Panc1 (cell line): ENCODE measurements at regions not wholly inside any gene's neighbourhood (a gene's known extent, or its start where the extent isn't known, plus 50 kb on each side); places are given as distances from the start of the nearest gene placed in this dataset.

ENCODE experiments used
- ATAC-seq: fragments of 200-7000 bp; cut with Tn5 transposase; 2 replicates; pipeline ENCODE4 v1.9.1; 2020; ENCODE audit warnings: mild to moderate bottlenecking, moderate library complexity
- BruUV-seq: library from RNA; stranded (reverse); fragments of 400-500 nt; replicated peaks from 2 replicates; lab custom pipeline; 2021; lab: Mats Ljungman, UMichigan
- CTCF ChIA-PET: fragments of 300-600 bp; sonication (Branson Sonifier 250); formaldehyde crosslinking; loops from one replicate; lab custom pipeline; 2022; ENCODE audit warnings: antibody characterized with exemption; lab: Charles Lee
- POLR2A ChIA-PET: fragments of 300-600 bp; sonication (Branson Sonifier 250); formaldehyde crosslinking; loops from one replicate; lab custom pipeline; 2022; ENCODE audit warnings: antibody characterized with exemption; lab: Charles Lee
- DNase-seq: peaks from one replicate; pipeline ENCODE4 v3.0.0-alpha.2; 2010; ENCODE audit warnings: low read depth, low spot score
- H3K27ac ChIP-seq: 2 replicates; pipeline ENCODE4 v1.5.1; 2011; ENCODE audit warnings: mild to moderate bottlenecking, low read length, inconsistent platforms
- H3K27me3 ChIP-seq: fragments of 200-500 bp; sonication (Bioruptor generic); 2 replicates; pipeline ENCODE4 v1.6.0; 2014; ENCODE audit warnings: low read length, inconsistent platforms; ENCODE audit not compliant: control insufficient read depth, insufficient read depth
- H3K36me3 ChIP-seq: fragments of 200-500 bp; sonication (Bioruptor generic); 2 replicates; pipeline ENCODE4 v1.5.1; 2014; ENCODE audit warnings: inconsistent platforms, mild to moderate bottlenecking, low read length, moderate library complexity; ENCODE audit not compliant: control insufficient read depth, insufficient read depth
- H3K4me1 ChIP-seq: 2 replicates; pipeline ENCODE4 v1.5.1; 2011; ENCODE audit warnings: inconsistent platforms, mild to moderate bottlenecking, low read length, moderate library complexity; ENCODE audit not compliant: control insufficient read depth, insufficient read depth
- H3K4me3 ChIP-seq, 2 experiments: 2 replicates each; pipeline ENCODE4 v1.5.1; 2011 to 2012; ENCODE audit warnings: low read depth in 2 of 2, low read length in 2 of 2, mild to moderate bottlenecking in 2 of 2, inconsistent platforms in 1 of 2, moderate library complexity in 1 of 2
- H3K9me3 ChIP-seq: fragments of 200-500 bp; sonication (Bioruptor generic); 2 replicates; pipeline ENCODE4 v1.5.1; 2014; ENCODE audit warnings: low read depth, mild to moderate bottlenecking, inconsistent platforms, low read length, moderate library complexity; ENCODE audit not compliant: control insufficient read depth, insufficient read depth
- CTCF ChIP-seq: fragments of 450-650 bp; IDR thresholded peaks from 2 replicates; pipeline ENCODE4 v1.5.1; 2017; ENCODE audit warnings: mild to moderate bottlenecking
- POLR2AphosphoS5 ChIP-seq: IDR thresholded peaks from 2 replicates; pipeline ENCODE4 v1.6.1; 2012; ENCODE audit warnings: mild to moderate bottlenecking, low read depth, low read length, moderate library complexity
- REST ChIP-seq, 2 experiments: IDR thresholded peaks; 2 replicates each; pipeline ENCODE4 v1.6.1; 2011 to 2012; ENCODE audit warnings: low read depth in 2 of 2, control low read depth in 1 of 2, low read length in 1 of 2, mild to moderate bottlenecking in 1 of 2, moderate library complexity in 1 of 2; ENCODE audit not compliant: insufficient read depth in 1 of 2
- SIN3A ChIP-seq: IDR thresholded peaks from 2 replicates; pipeline ENCODE4 v1.6.1; 2012; ENCODE audit warnings: low read depth, mild to moderate bottlenecking, low read length, moderate library complexity, borderline replicate concordance; ENCODE audit not compliant: insufficient read depth
- TCF7L2 ChIP-seq: IDR thresholded peaks from 2 replicates; pipeline ENCODE4 v1.6.1; 2011; ENCODE audit warnings: mild to moderate bottlenecking, low read depth, low read length, inconsistent platforms
- in situ Hi-C: cut with HindIII; loops from 2 replicates; pipeline ENCODE4 v1.10.0; 2016; ENCODE audit warnings: low sequenced_read_pairs, low pct_unique_long_range_greater_than_20kb
- intact Hi-C: fragments of 100-400 bp; cut with micrococcal nuclease; formaldehyde crosslinking; loops from one replicate; pipeline ENCODE4 v1.10.0; 2022; ENCODE audit not compliant: unreplicated experiment

GRCh38 chr5:88377240-88377639, 108.6 kb upstream of the TMEM161B start:
- DNase-seq (no peak), ATAC-seq (no peak)
- no peaks in the 10 kb centered on the region for H3K4me1 ChIP-seq
- no TSS peak for BruUV-seq
- H3K4me3 ChIP-seq: no peak overlapping the region
- ChIA-PET CTCF (no interaction called here), POLR2A (no interaction called here)
- H3K27ac ChIP-seq: no peak overlapping the region
- intact Hi-C loops: no loop called here
- H3K27me3 ChIP-seq: no peaks in the 10 kb centered on the region
- TF ChIP-seq CTCF: no peak
- TF ChIP-seq POLR2AphosphoS5: no peak
- no peak for TF ChIP-seq REST (IDR thresholded peaks at IDR 0.05; ENCODE audit: insufficient read depth in 1 of 2, low read depth in 2 of 2, low read length in 1 of 2)
- TF ChIP-seq SIN3A: no peak
- TF ChIP-seq TCF7L2: no peak
- H3K9me3 ChIP-seq: no peaks in the 10 kb centered on the region
- in situ Hi-C loops: no loop called here
- H3K36me3 ChIP-seq: no peaks in the 10 kb centered on the region

- ATAC-seq (no peak), DNase-seq (no peak)
- Histone ChIP-seq H3K4me3 (no peak overlapping the region), H3K27me3 (no peaks in the 10 kb centered on the region), H3K4me1 (no peaks in the 10 kb centered on the region), H3K9me3 (no peaks in the 10 kb centered on the region), H3K27ac (no peak overlapping the region), H3K36me3 (no peaks in the 10 kb centered on the region)
- in situ Hi-C loops (no loop called here), intact Hi-C loops (no loop called here)
- CTCF ChIA-PET: no interaction called here
- POLR2A ChIA-PET: no interaction called here
- no TSS peak for BruUV-seq
- no peak for TF ChIP-seq CTCF
- no peak for TF ChIP-seq TCF7L2
- no peak for TF ChIP-seq POLR2AphosphoS5
- no peak for TF ChIP-seq REST (IDR thresholded peaks at IDR 0.05; ENCODE audit: insufficient read depth in 1 of 2, low read depth in 2 of 2, low read length in 1 of 2)
Measured at GRCh38 chr5:88376728-88377127, 108.1 kb upstream of the TMEM161B start.
